Stomach smooth muscle (tissue), 2 donors: ENCODE measurements at regions not wholly inside any gene's neighbourhood (a gene's known extent, or its start where the extent isn't known, plus 50 kb on each side); places are given as distances from the start of the nearest gene placed in this dataset.

ENCODE experiments used
- H3K27ac ChIP-seq: one replicate; pipeline ENCODE4 v1.7.0; 2013; ENCODE audit warnings: mild to moderate bottlenecking, low read length, inconsistent platforms
- H3K27me3 ChIP-seq, 2 donors: one replicate each; pipeline ENCODE4 v1.7.0; 2013; ENCODE audit warnings: low read length in 2 of 2; ENCODE audit not compliant: insufficient read depth in 2 of 2, control insufficient read depth in 1 of 2
- H3K36me3 ChIP-seq, 2 donors: one replicate each; pipeline ENCODE4 v1.7.0; 2013; ENCODE audit warnings: low read length in 2 of 2; ENCODE audit not compliant: control insufficient read depth in 2 of 2, insufficient read depth in 2 of 2
- H3K4me1 ChIP-seq: one replicate; pipeline ENCODE4 v1.7.0; 2013; ENCODE audit warnings: low read length; ENCODE audit not compliant: control insufficient read depth, insufficient read depth
- H3K4me3 ChIP-seq, 2 donors: one replicate each; pipeline ENCODE4 v1.7.0; 2013; ENCODE audit warnings: low read length in 2 of 2
- H3K9ac ChIP-seq, 2 donors: one replicate each; pipeline ENCODE4 v1.7.0; 2013; ENCODE audit warnings: low read length in 2 of 2, mild to moderate bottlenecking in 1 of 2
- H3K9me3 ChIP-seq, 2 donors: one replicate each; pipeline ENCODE4 v1.7.0; 2013; ENCODE audit warnings: low read length in 2 of 2; ENCODE audit not compliant: control insufficient read depth in 2 of 2
- donor health status: healthy.
- donor health status: Pancreatic carcinoma.

DNA sequence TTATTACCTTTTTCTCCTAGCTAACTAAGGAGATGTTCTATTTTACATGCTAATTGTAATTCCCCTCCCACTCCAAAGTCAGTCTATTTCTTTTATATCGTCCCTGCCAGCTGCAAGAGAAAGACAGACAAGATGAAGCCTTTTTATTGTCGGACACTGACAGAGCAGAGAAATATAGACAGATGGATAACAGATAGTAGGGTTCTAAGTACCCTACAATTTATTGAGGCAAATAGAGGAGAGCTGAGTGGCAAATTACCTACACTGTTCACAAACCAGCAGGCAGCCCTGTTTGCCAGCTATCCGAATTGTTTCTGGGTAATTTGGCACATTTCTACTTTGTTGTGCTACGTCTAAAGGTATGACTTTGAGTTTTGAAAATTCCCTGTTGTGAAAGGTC lies 392.3 kb upstream of the ZNF717 start:
- no peak overlapping the region for H3K4me3 ChIP-seq
- no peak overlapping the region for H3K27ac ChIP-seq
- no peaks in the 10 kb centered on the region for H3K27me3 ChIP-seq
- H3K9ac ChIP-seq, result no peak overlapping the region
- no peaks in the 10 kb centered on the region for H3K9me3 ChIP-seq
- H3K36me3 ChIP-seq, result no peaks in the 10 kb centered on the region
- no peaks in the 10 kb centered on the region for H3K4me1 ChIP-seq

DNA sequence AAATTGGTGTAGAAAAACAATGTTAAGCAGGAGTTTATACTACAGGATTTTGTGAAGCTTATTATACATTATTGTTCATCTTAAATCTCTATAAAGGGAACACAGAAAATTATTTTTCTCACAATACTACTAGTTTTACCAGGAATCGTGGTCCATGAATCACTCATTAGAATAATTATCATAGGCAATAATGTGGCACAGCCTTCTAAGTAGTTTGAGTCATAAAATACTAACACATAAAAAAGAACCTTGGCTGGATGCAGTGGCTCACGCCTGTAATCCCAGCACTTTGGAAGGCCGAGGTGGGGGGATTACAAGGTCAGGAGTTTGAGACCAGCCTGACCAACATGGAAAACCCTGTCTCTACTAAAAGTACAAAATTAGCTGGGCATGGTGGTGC lies 393.1 kb upstream of the ZNF717 start:
- Histone ChIP-seq H3K4me1 (no peaks in the 10 kb centered on the region), H3K9ac (no peak overlapping the region), H3K36me3 (no peaks in the 10 kb centered on the region), H3K9me3 (no peaks in the 10 kb centered on the region), H3K4me3 (no peak overlapping the region), H3K27me3 (no peaks in the 10 kb centered on the region), H3K27ac (no peak overlapping the region)

DNA sequence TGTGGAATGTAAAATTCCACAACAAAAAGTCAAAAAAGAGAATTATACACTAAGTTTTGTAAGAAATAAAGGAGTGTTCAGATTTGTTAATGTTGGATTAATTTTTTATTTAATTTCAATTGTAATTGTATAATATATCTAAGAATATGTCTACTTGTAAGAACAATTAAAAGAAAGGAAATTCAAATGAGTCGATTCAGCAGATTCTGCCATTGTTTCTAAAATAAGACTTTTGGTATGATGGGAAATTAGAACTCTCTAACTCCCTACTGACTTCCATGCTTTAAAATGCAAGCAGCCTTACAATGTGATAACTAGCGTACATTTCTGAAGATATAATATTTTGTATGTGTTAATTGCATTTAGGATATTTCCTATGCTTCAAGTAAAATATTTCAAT lies 395.9 kb upstream of the ZNF717 start:
- no peaks in the 10 kb centered on the region for H3K27me3 ChIP-seq
- no peaks in the 10 kb centered on the region for H3K4me1 ChIP-seq
- H3K4me3 ChIP-seq, result no peak overlapping the region
- no peak overlapping the region for H3K9ac ChIP-seq
- H3K27ac ChIP-seq, result no peak overlapping the region
- H3K36me3 ChIP-seq, result no peaks in the 10 kb centered on the region
- H3K9me3 ChIP-seq, result no peaks in the 10 kb centered on the region

- Histone ChIP-seq H3K9me3 (no peaks in the 10 kb centered on the region), H3K4me3 (no peak overlapping the region), H3K4me1 (no peaks in the 10 kb centered on the region), H3K36me3 (no peaks in the 10 kb centered on the region), H3K9ac (no peak overlapping the region), H3K27me3 (no peaks in the 10 kb centered on the region), H3K27ac (no peak overlapping the region)
These were observed 412.7 kb upstream of the ZNF717 start for GRCh38 chr3:76198086-76198485.

DNA sequence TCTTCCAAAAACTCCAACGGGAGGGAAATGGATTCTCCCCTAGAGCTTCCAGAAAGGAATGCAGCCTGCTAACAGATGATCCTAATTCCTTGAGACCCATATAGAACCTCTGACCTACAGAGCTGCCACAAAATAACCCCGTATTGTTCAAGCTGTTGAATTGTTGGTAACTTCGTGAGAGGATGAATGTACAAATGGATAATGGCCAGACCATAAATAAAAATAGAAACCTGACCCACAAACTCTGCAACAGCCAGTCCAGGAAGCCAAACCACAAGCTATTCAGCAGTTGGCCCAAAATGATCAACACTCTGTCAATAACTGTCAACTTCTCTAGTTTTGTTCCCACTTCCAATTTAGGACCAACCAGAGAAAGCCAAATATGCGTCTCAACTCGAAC lies 414.0 kb upstream of the ZNF717 start:
- no peak overlapping the region for H3K27ac ChIP-seq
- no peak overlapping the region for H3K9ac ChIP-seq
- H3K27me3 ChIP-seq, result no peaks in the 10 kb centered on the region
- no peaks in the 10 kb centered on the region for H3K36me3 ChIP-seq
- H3K9me3 ChIP-seq, result no peaks in the 10 kb centered on the region
- no peaks in the 10 kb centered on the region for H3K4me1 ChIP-seq
- no peak overlapping the region for H3K4me3 ChIP-seq

GRCh38 chr3:76203578-76203977 lies 418.2 kb upstream of the ZNF717 start:
- Histone ChIP-seq H3K36me3 (no peaks in the 10 kb centered on the region), H3K27me3 (no peaks in the 10 kb centered on the region), H3K4me3 (no peak overlapping the region), H3K27ac (no peak overlapping the region), H3K9me3 (no peaks in the 10 kb centered on the region), H3K4me1 (no peaks in the 10 kb centered on the region), H3K9ac (no peak overlapping the region)

GRCh38 chr3:76206346-76206745 lies 421.0 kb upstream of the ZNF717 start:
- Histone ChIP-seq H3K4me1 (no peaks in the 10 kb centered on the region), H3K4me3 (no peak overlapping the region), H3K27me3 (no peaks in the 10 kb centered on the region), H3K27ac (no peak overlapping the region), H3K36me3 (no peaks in the 10 kb centered on the region), H3K9ac (no peak overlapping the region), H3K9me3 (no peaks in the 10 kb centered on the region)

- H3K36me3 ChIP-seq, result no peaks in the 10 kb centered on the region
- H3K4me3 ChIP-seq, result no peak overlapping the region
- H3K9ac ChIP-seq, result no peak overlapping the region
- H3K9me3 ChIP-seq, result no peaks in the 10 kb centered on the region
- H3K27ac ChIP-seq, result no peak overlapping the region
- no peaks in the 10 kb centered on the region for H3K27me3 ChIP-seq
- H3K4me1 ChIP-seq, result no peaks in the 10 kb centered on the region
These were observed 427.3 kb upstream of the ZNF717 start for GRCh38 chr3:76212679-76213078.

DNA sequence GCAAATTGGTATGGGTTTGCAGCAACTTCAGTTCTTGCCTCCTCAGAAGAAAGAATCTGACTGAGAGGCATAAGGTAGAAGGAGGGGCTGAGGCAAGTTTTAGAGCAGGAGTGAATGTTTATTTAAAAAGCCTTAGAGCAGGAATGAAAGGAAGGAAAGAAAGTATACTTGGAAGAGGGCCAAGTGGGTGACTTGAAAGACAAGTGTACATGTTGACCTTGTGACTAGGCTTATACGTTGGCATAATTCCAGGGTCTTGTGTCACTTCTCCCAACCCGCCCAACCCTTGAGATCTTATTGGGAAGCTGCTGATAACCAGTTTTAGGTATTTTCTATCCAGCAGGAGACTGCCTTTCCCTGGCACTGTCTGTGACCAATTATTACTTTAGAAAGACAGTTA lies 436.9 kb upstream of the ZNF717 start:
- Histone ChIP-seq H3K4me3 (no peak overlapping the region), H3K27ac (no peak overlapping the region), H3K9ac (no peak overlapping the region), H3K4me1 (no peaks in the 10 kb centered on the region), H3K27me3 (no peaks in the 10 kb centered on the region), H3K9me3 (no peaks in the 10 kb centered on the region), H3K36me3 (no peaks in the 10 kb centered on the region)

- H3K4me1 ChIP-seq, result no peaks in the 10 kb centered on the region
- no peak overlapping the region for H3K27ac ChIP-seq
- H3K4me3 ChIP-seq, result no peak overlapping the region
- H3K9me3 ChIP-seq, result no peaks in the 10 kb centered on the region
- no peaks in the 10 kb centered on the region for H3K27me3 ChIP-seq
- H3K36me3 ChIP-seq, result no peaks in the 10 kb centered on the region
- no peak overlapping the region for H3K9ac ChIP-seq
These were observed 445.9 kb upstream of the ZNF717 start for GRCh38 chr3:76231258-76231657.

DNA sequence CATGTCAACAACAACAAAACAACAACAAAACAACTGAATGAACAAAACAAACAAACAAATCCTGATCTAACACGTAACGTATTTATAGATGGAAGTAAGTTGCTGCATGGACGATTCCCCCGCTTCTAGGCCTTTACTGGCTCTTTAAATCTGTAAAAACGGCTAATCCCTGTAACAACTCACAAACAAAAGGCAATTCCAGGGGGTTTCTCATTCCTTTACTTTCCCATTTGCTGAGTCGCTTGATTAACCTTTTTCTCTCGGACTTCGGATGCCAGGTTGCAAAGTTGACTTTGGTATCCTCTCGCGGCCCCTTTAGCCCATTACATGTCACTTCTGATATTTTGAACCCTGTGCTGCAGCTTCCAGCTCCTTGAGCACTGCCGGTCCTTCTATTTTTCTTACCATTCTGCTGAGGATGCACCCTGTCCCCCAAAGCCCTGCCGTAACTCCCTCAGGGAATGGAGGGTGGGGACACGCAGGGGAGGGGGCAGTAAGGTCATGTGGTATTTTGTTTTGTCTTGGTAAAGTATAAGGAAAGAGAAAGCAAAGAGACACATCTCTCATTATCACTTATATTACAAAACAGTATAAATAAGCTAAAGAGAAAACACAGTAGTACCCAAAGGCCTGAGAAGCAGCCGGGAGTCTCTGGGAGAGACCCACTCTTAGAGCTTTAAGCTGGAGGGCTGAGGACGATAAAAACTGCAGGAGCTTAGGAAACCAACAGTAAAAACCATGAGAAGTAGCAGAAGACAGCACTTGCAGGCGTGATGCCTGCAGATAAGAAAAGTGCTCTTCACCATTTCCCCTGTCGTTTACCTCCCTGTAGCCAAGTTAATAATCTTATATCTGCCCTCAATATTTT lies 457.8 kb upstream of the ZNF717 start:
- Histone ChIP-seq H3K9ac (no peak overlapping the region), H3K27ac (no peak overlapping the region), H3K4me1 (no peaks in the 10 kb centered on the region), H3K36me3 (no peaks in the 10 kb centered on the region), H3K9me3 (no peaks in the 10 kb centered on the region), H3K4me3 (no peak overlapping the region), H3K27me3 (no peaks in the 10 kb centered on the region)
